GM12878 (cell line): ENCODE measurements at regions not wholly inside any gene's neighbourhood (a gene's known extent, or its start where the extent isn't known, plus 50 kb on each side); places are given as distances from the start of the nearest gene placed in this dataset.

Source experiments
- ATAC-seq: fragments of 200-7000 bp; cut with Tn5 transposase; 3 replicates; pipeline ENCODE4 v1.9.1; 2020; ENCODE audit warnings: mild to moderate bottlenecking, moderate library complexity
- BruUV-seq: library from RNA; stranded (reverse); fragments of 400-500 nt; replicated peaks from 2 replicates; lab custom pipeline; 2021; lab: Mats Ljungman, UMichigan
- CTCF ChIA-PET: fragments of 300-600 bp; sonication (Branson Sonifier 250); formaldehyde crosslinking; extraction: SDS; loops from one replicate; lab custom pipeline; 2021; ENCODE audit warnings: inconsistent platforms; lab: Yijun Ruan, JAX
- POLR2A ChIA-PET: fragments of 350-600 bp; formaldehyde crosslinking; extraction: SDS; loops from one replicate; lab custom pipeline; 2021; ENCODE audit warnings: inconsistent platforms; lab: Charles Lee
- RAD21 ChIA-PET: fragments of 300-600 bp; sonication (Branson Sonifier 250); formaldehyde crosslinking; loops from one replicate; lab custom pipeline; 2023; ENCODE audit warnings: antibody characterized with exemption; ENCODE audit not compliant: unreplicated experiment; lab: Charles Lee
- SMC1A ChIA-PET: fragments of 300-600 bp; sonication (Branson Sonifier 250); formaldehyde crosslinking; loops from one replicate; lab custom pipeline; 2023; ENCODE audit not compliant: unreplicated experiment, uncharacterized antibody; lab: Charles Lee
- DNase-seq: peaks from one replicate; pipeline ENCODE4 v3.0.0-alpha.2; 2011; ENCODE audit warnings: low read depth, low spot score
- FAIRE-seq: peaks from 3 replicates; lab custom pipeline; 2011; peaks lifted over from hg19 to GRCh38; lab: Jason Lieb, UNC
- H2AFZ ChIP-seq: 2 replicates; pipeline ENCODE4 v1.6.0; 2011; ENCODE audit warnings: low read depth, low read length, control low read depth; ENCODE audit not compliant: control insufficient read depth
- H3K27ac ChIP-seq: 2 replicates; pipeline ENCODE4 v1.5.1; 2011; ENCODE audit warnings: control low read depth; ENCODE audit not compliant: control insufficient read depth, insufficient read depth
- H3K27me3 ChIP-seq, 2 experiments: replicated peaks in 1 of 2; 2 replicates each; pipeline versions ENCODE4 v1.6.0 to v1.6.1; 2011; ENCODE audit warnings: low read length in 1 of 2; ENCODE audit not compliant: control insufficient read depth in 2 of 2, insufficient read depth in 2 of 2
- H3K36me3 ChIP-seq, 2 experiments: 2 replicates each; pipeline ENCODE4 v1.5.1; 2011; ENCODE audit warnings: low read length in 1 of 2; ENCODE audit not compliant: control insufficient read depth in 2 of 2, insufficient read depth in 2 of 2
- H3K4me1 ChIP-seq: 2 replicates; pipeline ENCODE4 v1.6.1; 2011; ENCODE audit warnings: mild to moderate bottlenecking, low read length, moderate library complexity, mixed read lengths; ENCODE audit not compliant: control insufficient read depth, insufficient read depth
- H3K4me2 ChIP-seq: 2 replicates; pipeline ENCODE4 v1.6.0; 2011; ENCODE audit warnings: control low read depth; ENCODE audit not compliant: control insufficient read depth, insufficient read depth
- H3K4me3 ChIP-seq: fragments of 200-600 bp; sonication (generic); 2 replicates; pipeline ENCODE4 v1.5.1; 2016
- H3K79me2 ChIP-seq: 2 replicates; pipeline ENCODE4 v1.6.0; 2011; ENCODE audit warnings: low read length; ENCODE audit not compliant: control insufficient read depth, insufficient read depth
- H3K9ac ChIP-seq: 2 replicates; pipeline ENCODE4 v1.8.0; 2011; ENCODE audit warnings: low read length, control low read depth, mixed read lengths; ENCODE audit not compliant: control insufficient read depth, insufficient read depth
- H3K9me3 ChIP-seq: replicated peaks from 3 replicates; pipeline ENCODE4 v1.5.1; 2011; ENCODE audit warnings: mild to moderate bottlenecking, low read length; ENCODE audit not compliant: control insufficient read depth, insufficient read depth
- H4K20me1 ChIP-seq: 2 replicates; pipeline ENCODE4 v1.6.0; 2011; ENCODE audit not compliant: control insufficient read depth, insufficient read depth
- CBFB ChIP-seq: IDR thresholded peaks from 2 replicates; pipeline ENCODE4 v1.6.1; 2016; ENCODE audit warnings: antibody characterized with exemption, low read depth
- CEBPB ChIP-seq, 2 experiments: fragments of 150-350 bp in 1 of 2; IDR thresholded peaks; 2 replicates each; pipeline ENCODE4 v1.6.1; 2012 to 2014; ENCODE audit warnings: low read depth in 2 of 2, low read length in 2 of 2, borderline replicate concordance in 1 of 2, inconsistent platforms in 1 of 2
- CREM ChIP-seq: IDR thresholded peaks from 2 replicates; pipeline ENCODE4 v1.6.1; 2014; ENCODE audit warnings: antibody characterized with exemption, low read depth
- ELK1 ChIP-seq: IDR thresholded peaks from 2 replicates; pipeline ENCODE4 v1.6.1; 2012; ENCODE audit warnings: low read depth, low read length, improper control_type of control experiment
- HDAC2 ChIP-seq: fragments of 200-600 bp; sonication (generic); IDR thresholded peaks from 2 replicates; pipeline ENCODE4 v1.6.1; 2017
- RAD51 ChIP-seq: fragments of 450-650 bp; IDR thresholded peaks from 2 replicates; pipeline ENCODE4 v1.6.1; 2016; ENCODE audit warnings: moderate library complexity, mild to moderate bottlenecking, inconsistent platforms
- SRF ChIP-seq, 2 experiments: IDR thresholded peaks; 2 replicates each; pipeline ENCODE4 v1.6.1; 2011; ENCODE audit warnings: low read depth in 2 of 2, low read length in 2 of 2, mild to moderate bottlenecking in 1 of 2, moderate library complexity in 1 of 2
- TARDBP ChIP-seq: IDR thresholded peaks from 2 replicates; pipeline ENCODE4 v1.6.1; 2016; ENCODE audit warnings: borderline replicate concordance
- ZBTB4 ChIP-seq: fragments of 450-650 bp; formaldehyde crosslinking; IDR thresholded peaks from 2 replicates; pipeline ENCODE4 v1.4.0; 2022; ENCODE audit warnings: mild to moderate bottlenecking, moderate library complexity
- ZNF687 ChIP-seq: fragments of 450-650 bp; IDR thresholded peaks from 2 replicates; pipeline ENCODE4 v1.6.1; 2017; ENCODE audit warnings: mild to moderate bottlenecking, moderate library complexity
- WGBS: methylation state at CpG from one replicate; pipeline ENCODE4 v1.1.6; 2016; ENCODE audit warnings: low lambda C conversion rate; ENCODE audit not compliant: insufficient replicate concordance, insufficient coverage; ENCODE audit errors: missing lambda C conversion rate; 5-methylcytosine and 5-hydroxymethylcytosine counted together
- in situ Hi-C: fragments of 300-500 bp; cut with MboI; formaldehyde crosslinking; loops from 9 replicates; pipeline ENCODE4 v1.14.3; 2018; ENCODE audit warnings: mixed read lengths
- intact Hi-C: fragments of 100-400 bp; cut with micrococcal nuclease; formaldehyde crosslinking; loops from one replicate; pipeline ENCODE4 v1.14.2; 2022; ENCODE audit not compliant: unreplicated experiment

GRCh38 chr15:29432191-29433049 is 162.8 kb upstream of the NSMCE3 start:
- SMC1A ChIA-PET = no interaction called here
- intact Hi-C loops = no loop called here
- ATAC-seq (no peak), FAIRE-seq (no peak), DNase-seq (no peak)
- no peaks in the 10 kb centered on the region for H3K79me2 ChIP-seq
- 35% methylated on average over 10 of the region's 11 CpGs for WGBS
- no peaks in the 10 kb centered on the region for H3K4me1 ChIP-seq
- RAD21 ChIA-PET = no interaction called here
- POLR2A ChIA-PET = no interaction called here
- no peak overlapping the region for H2AFZ ChIP-seq
- no peak overlapping the region for H3K9ac ChIP-seq
- in situ Hi-C loops = no loop called here
- BruUV-seq = no TSS peak
- H3K4me2 ChIP-seq = no peak overlapping the region
- CTCF ChIA-PET = no interaction called here
- H3K27ac ChIP-seq = no peak overlapping the region
- H3K36me3 ChIP-seq = no peaks in the 10 kb centered on the region
- H3K9me3 ChIP-seq = no peaks in the 10 kb centered on the region
- no peak for TF ChIP-seq TARDBP
- TF ChIP-seq ZNF687 = no peak
- no peak for TF ChIP-seq CREM
- no peak for TF ChIP-seq HDAC2
- no peak for TF ChIP-seq ELK1
- TF ChIP-seq RAD51 = no peak
- TF ChIP-seq CEBPB (IDR thresholded peaks at IDR 0.05; ENCODE audit: borderline replicate concordance in 1 of 2, low read depth in 2 of 2, low read length in 2 of 2) = no peak
- no peak for TF ChIP-seq CBFB
- no peak for TF ChIP-seq ZBTB4 (CRISPR knock-in tag)
- TF ChIP-seq SRF (IDR thresholded peaks at IDR 0.05; ENCODE audit: low read depth in 2 of 2, low read length in 2 of 2) = no peak
- no peak overlapping the region for H3K4me3 ChIP-seq
- H4K20me1 ChIP-seq = no peaks in the 10 kb centered on the region
- no peaks in the 10 kb centered on the region for H3K27me3 ChIP-seq
